GM18505 (cell line): ENCODE measurements at regions not wholly inside any gene's neighbourhood (a gene's known extent, or its start where the extent isn't known, plus 50 kb on each side); places are given as distances from the start of the nearest gene placed in this dataset.
A peak's percentile ranks its signal among the peaks of the same experiment; 100 is the strongest.

Experiments used
- ATAC-seq: cut with Tn5 transposase; IDR thresholded peaks from one replicate; pipeline ENCODE4 v1.9.1; 2021; ENCODE audit not compliant: unreplicated experiment
- POLR2A ChIP-seq: IDR thresholded peaks from 4 replicates; pipeline ENCODE4 v1.6.1; 2011; ENCODE audit warnings: borderline replicate concordance; ENCODE audit not compliant: insufficient read depth, insufficient read length; ENCODE audit errors: extremely low read depth

DNA sequence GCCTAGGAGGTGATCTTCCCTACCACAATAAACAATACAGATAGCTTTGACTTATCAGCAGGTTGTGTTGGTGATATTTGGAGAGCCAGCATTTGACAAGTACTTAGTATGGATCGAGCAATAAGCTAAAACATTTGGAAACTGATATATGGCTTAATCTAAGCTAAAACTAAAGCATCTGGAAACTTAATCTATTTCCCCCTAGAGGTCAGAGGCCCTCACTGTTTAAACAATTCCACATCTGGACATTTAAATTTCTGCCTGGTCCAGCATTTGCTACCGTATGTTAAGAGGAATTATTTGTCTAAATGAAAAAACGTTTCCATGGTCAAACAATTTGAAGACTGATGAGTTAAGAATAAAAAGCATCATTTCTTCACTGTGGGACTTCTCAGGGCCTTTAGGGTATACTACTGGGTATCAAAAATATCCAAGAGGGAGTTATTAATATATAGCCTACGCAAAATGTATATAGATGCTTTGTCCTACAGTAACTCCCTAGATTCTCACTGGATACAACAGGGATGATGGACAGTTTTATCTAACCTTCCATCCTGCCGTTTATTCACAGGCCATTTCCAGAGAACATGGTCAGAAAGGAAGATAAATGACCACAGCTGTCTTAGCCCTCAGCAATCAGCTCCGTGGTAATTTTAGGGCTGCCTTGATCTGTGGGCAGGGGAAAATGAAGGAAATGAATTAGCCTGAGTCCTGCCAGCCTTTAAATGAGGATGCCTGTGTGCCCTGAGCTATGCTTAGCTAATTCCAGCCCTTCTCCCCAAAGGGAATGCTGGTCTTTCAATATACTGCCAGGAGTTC lies 135.4 kb upstream of the NUDT4 start:
- TF ChIP-seq POLR2A = no peak
- ATAC-seq = no peak

DNA sequence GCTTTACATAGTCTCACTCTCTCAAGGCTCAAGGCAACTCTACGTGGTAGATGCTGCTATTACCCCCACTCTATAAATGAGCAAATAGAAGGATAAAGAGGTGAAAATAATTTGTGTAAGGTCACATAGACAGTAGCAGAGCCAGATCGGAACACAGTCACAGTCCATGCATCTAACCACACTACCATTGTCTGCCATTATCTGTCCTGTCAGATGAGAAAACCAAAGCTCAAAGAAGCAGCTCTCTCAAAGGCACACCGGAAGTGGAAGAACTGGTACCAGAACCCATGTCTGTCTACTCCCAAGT lies 134.4 kb upstream of the NUDT4 start:
- no peak for TF ChIP-seq POLR2A
- peak; percentile 14 for ATAC-seq

- no peak for TF ChIP-seq POLR2A
- ATAC-seq = peak; percentile 45
These were observed 133.8 kb upstream of the NUDT4 start for GRCh38 chr12:93243689-93244513.

- TF ChIP-seq POLR2A = no peak
- no peak for ATAC-seq
These were observed 133.1 kb upstream of the NUDT4 start for GRCh38 chr12:93244514-93245077.

DNA sequence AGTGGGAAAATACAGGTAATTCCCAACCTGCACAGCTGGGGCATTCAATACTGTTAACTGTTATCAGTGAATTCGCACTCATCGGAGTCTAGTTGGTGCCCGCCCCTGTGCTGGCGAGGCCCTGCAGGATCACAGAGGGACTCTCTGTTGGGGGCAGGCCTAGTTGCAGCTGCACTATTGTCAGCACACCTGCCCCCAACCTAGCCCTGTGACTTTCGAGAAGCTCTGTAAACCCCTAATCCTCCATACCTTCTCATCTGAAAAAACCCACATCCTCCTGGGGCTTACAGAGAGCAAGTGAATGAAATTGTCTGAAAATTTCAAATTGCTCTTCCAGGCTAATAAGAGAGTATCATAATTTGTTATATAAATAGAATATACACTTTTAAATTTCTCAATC lies 132.2 kb upstream of the NUDT4 start:
- no peak for TF ChIP-seq POLR2A
- ATAC-seq = peak; percentile 69

GRCh38 chr12:93247313-93247991 lies 130.3 kb upstream of the NUDT4 start:
- no peak for TF ChIP-seq POLR2A
- ATAC-seq = no peak

- ATAC-seq = no peak
- TF ChIP-seq POLR2A = no peak
These were observed 125.5 kb upstream of the NUDT4 start for GRCh38 chr12:93252221-93252620.

GRCh38 chr12:93254911-93255310 lies 122.8 kb upstream of the NUDT4 start:
- no peak for ATAC-seq
- TF ChIP-seq POLR2A = no peak

GRCh38 chr12:93256256-93256969 lies 121.3 kb upstream of the NUDT4 start:
- no peak for ATAC-seq
- no peak for TF ChIP-seq POLR2A

GRCh38 chr12:93261505-93262094 lies 116.1 kb upstream of the NUDT4 start:
- no peak for ATAC-seq
- no peak for TF ChIP-seq POLR2A

DNA sequence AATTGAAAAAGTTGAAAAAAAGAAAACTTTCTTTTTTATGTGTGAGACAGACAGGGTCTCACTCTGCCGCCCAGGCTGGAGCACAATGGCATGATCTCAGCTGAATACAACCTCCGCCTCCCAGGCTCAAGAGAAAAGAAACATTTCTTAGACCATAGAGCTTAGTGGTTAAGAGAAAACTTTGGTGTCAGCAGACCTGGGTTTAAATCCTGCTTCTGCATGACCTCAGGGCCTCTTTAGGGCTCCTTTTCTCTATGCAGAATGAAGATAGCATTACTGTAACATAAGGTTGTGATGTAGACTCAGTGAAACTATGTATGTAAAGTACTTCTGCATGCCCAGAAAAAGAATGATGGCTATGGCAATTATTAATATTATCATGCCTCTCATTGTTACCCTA lies 104.7 kb upstream of the NUDT4 start:
- no peak for ATAC-seq

GRCh38 chr12:93273834-93274564 lies 103.7 kb upstream of the NUDT4 start:
- no peak for TF ChIP-seq POLR2A
- ATAC-seq = no peak

More for the DNA sequence above, 104.7 kb upstream of the NUDT4 start:
- no peak for TF ChIP-seq POLR2A
